ENCODE measurements at regions not wholly inside any gene's neighbourhood (a gene's known extent, or its start where the extent isn't known, plus 50 kb on each side); places are given as distances from the start of the nearest gene placed in this dataset.

GRCh38 chr7:94129443-94130140 is 125.4 kb upstream of the BET1 start:
- peak; percentile 92 for DNase-seq
- Histone ChIP-seq H3K4me3 (ENCODE audit: low read depth, low read length) (no peak overlapping the region), H3K36me3 (replicated peaks) (no peaks in the 10 kb centered on the region), H3K27me3 (replicated peaks) (no peaks in the 10 kb centered on the region), H3K27ac (peak overlapping the region; percentile 73)
- in situ Hi-C loops (cut with HindIII; ENCODE audit: low pct_ligation_motif_present, low sequenced_read_pairs) = no loop called here
- TF ChIP-seq CTCF (IDR thresholded peaks at IDR 0.05; ENCODE audit: low read depth, low read length, missing control alignments) = no peak

- TF ChIP-seq CTCF (IDR thresholded peaks at IDR 0.05; ENCODE audit: low read depth, low read length, missing control alignments) = no peak
- Histone ChIP-seq H3K27ac (peak overlapping the region; percentile 61), H3K4me3 (ENCODE audit: low read depth, low read length) (no peak overlapping the region), H3K27me3 (replicated peaks) (no peaks in the 10 kb centered on the region), H3K36me3 (replicated peaks) (no peaks in the 10 kb centered on the region)
- in situ Hi-C loops (cut with HindIII; ENCODE audit: low pct_ligation_motif_present, low sequenced_read_pairs) = no loop called here
- no peak for DNase-seq
Measured at GRCh38 chr7:94130716-94131115, 126.6 kb upstream of the BET1 start.

- no peak for DNase-seq
- in situ Hi-C loops (cut with HindIII; ENCODE audit: low pct_ligation_motif_present, low sequenced_read_pairs) = no loop called here
- TF ChIP-seq CTCF (IDR thresholded peaks at IDR 0.05; ENCODE audit: low read depth, low read length, missing control alignments) = no peak
- H3K4me3 ChIP-seq (ENCODE audit: low read depth, low read length) = no peak overlapping the region
- no peaks in the 10 kb centered on the region for H3K27me3 ChIP-seq (replicated peaks)
- no peaks in the 10 kb centered on the region for H3K36me3 ChIP-seq (replicated peaks)
- H3K27ac ChIP-seq = no peak overlapping the region
Measured at GRCh38 chr7:94133460-94133859, 129.3 kb upstream of the BET1 start.

GRCh38 chr7:94135180-94135579 is 131.0 kb upstream of the BET1 start:
- Histone ChIP-seq H3K27me3 (replicated peaks) (no peaks in the 10 kb centered on the region), H3K4me3 (ENCODE audit: low read depth, low read length) (no peak overlapping the region), H3K36me3 (replicated peaks) (no peaks in the 10 kb centered on the region), H3K27ac (no peak overlapping the region)
- in situ Hi-C loops (cut with HindIII; ENCODE audit: low pct_ligation_motif_present, low sequenced_read_pairs) = no loop called here
- TF ChIP-seq CTCF (IDR thresholded peaks at IDR 0.05; ENCODE audit: low read depth, low read length, missing control alignments) = no peak
- DNase-seq = no peak

GRCh38 chr7:94142281-94142680 is 138.1 kb upstream of the BET1 start:
- TF ChIP-seq CTCF (IDR thresholded peaks at IDR 0.05; ENCODE audit: low read depth, low read length, missing control alignments) = no peak
- Histone ChIP-seq H3K27me3 (replicated peaks) (no peaks in the 10 kb centered on the region), H3K4me3 (ENCODE audit: low read depth, low read length) (no peak overlapping the region), H3K36me3 (replicated peaks) (no peaks in the 10 kb centered on the region), H3K27ac (no peak overlapping the region)
- DNase-seq = no peak
- in situ Hi-C loops (cut with HindIII; ENCODE audit: low pct_ligation_motif_present, low sequenced_read_pairs) = no loop called here

GRCh38 chr7:94145602-94146001 is 141.4 kb upstream of the BET1 start:
- in situ Hi-C loops (cut with HindIII; ENCODE audit: low pct_ligation_motif_present, low sequenced_read_pairs) = no loop called here
- Histone ChIP-seq H3K36me3 (replicated peaks) (no peaks in the 10 kb centered on the region), H3K4me3 (ENCODE audit: low read depth, low read length) (no peak overlapping the region), H3K27ac (peak overlapping the region; percentile 89), H3K27me3 (replicated peaks) (no peaks in the 10 kb centered on the region)
- no peak for TF ChIP-seq CTCF (IDR thresholded peaks at IDR 0.05; ENCODE audit: low read depth, low read length, missing control alignments)
- no peak for DNase-seq

All from brain microvascular endothelial cell (primary cell).